H9 (cell line): ENCODE measurements at regions not wholly inside any gene's neighbourhood (a gene's known extent, or its start where the extent isn't known, plus 50 kb on each side); places are given as distances from the start of the nearest gene placed in this dataset.
A peak's percentile ranks its signal among the peaks of the same experiment; 100 is the strongest.

ENCODE experiments used
- DNase-seq: peaks from one replicate; pipeline ENCODE4 v3.0.0-alpha.2; 2017
- H2AFZ ChIP-seq: one replicate; pipeline ENCODE4 v1.6.1; 2013; ENCODE audit warnings: mild to moderate bottlenecking, low read length, control low read depth, moderate library complexity
- H2AK5ac ChIP-seq: 2 replicates; pipeline ENCODE4 v1.6.1; 2013; ENCODE audit warnings: low read length, control low read depth, mixed read lengths; ENCODE audit not compliant: insufficient read length
- H2BK120ac ChIP-seq: one replicate; pipeline ENCODE4 v1.6.1; 2013; ENCODE audit warnings: low read depth, mild to moderate bottlenecking, low read length, control low read depth, inconsistent platforms; ENCODE audit not compliant: poor library complexity, severe bottlenecking
- H2BK12ac ChIP-seq: 2 replicates; pipeline ENCODE4 v1.6.1; 2013; ENCODE audit warnings: low read length, control low read depth, mixed read lengths, low read depth; ENCODE audit not compliant: insufficient read length
- H2BK15ac ChIP-seq: 2 replicates; pipeline ENCODE4 v1.6.1; 2013; ENCODE audit warnings: low read depth, low read length, control low read depth
- H2BK20ac ChIP-seq: one replicate; pipeline ENCODE4 v1.6.1; 2013; ENCODE audit warnings: low read depth, mild to moderate bottlenecking, low read length, control low read depth, inconsistent platforms; ENCODE audit not compliant: poor library complexity, severe bottlenecking
- H2BK5ac ChIP-seq: 2 replicates; pipeline ENCODE4 v1.6.1; 2013; ENCODE audit warnings: low read length, control low read depth, mixed read lengths; ENCODE audit not compliant: insufficient read length
- H3K14ac ChIP-seq: 2 replicates; pipeline ENCODE4 v1.6.1; 2013; ENCODE audit warnings: low read length, control low read depth; ENCODE audit not compliant: insufficient read depth
- H3K18ac ChIP-seq: 2 replicates; pipeline ENCODE4 v1.6.1; 2013; ENCODE audit warnings: low read depth, mild to moderate bottlenecking, mixed read lengths, low read length, control low read depth; ENCODE audit not compliant: insufficient read length
- H3K23ac ChIP-seq: 2 replicates; pipeline ENCODE4 v1.6.1; 2013; ENCODE audit warnings: low read length, control low read depth, mixed read lengths, low read depth; ENCODE audit not compliant: insufficient read length
- H3K23me2 ChIP-seq: 2 replicates; pipeline ENCODE4 v1.6.1; 2013; ENCODE audit warnings: low read depth, mild to moderate bottlenecking, mixed read lengths, low read length, control low read depth; ENCODE audit not compliant: insufficient read length, poor library complexity, severe bottlenecking
- H3K27ac ChIP-seq: 2 replicates; pipeline ENCODE4 v1.5.1; 2013; ENCODE audit warnings: low read length, control low read depth, mixed read lengths, low read depth; ENCODE audit not compliant: insufficient read length
- H3K27me3 ChIP-seq: 2 replicates; pipeline ENCODE4 v1.6.1; 2013; ENCODE audit warnings: low read length, control low read depth, inconsistent platforms; ENCODE audit not compliant: insufficient read depth
- H3K4ac ChIP-seq: 2 replicates; pipeline ENCODE4 v1.6.1; 2013; ENCODE audit warnings: low read depth, mild to moderate bottlenecking, control low read depth, inconsistent platforms, low read length, moderate library complexity
- H3K4me1 ChIP-seq: 2 replicates; pipeline ENCODE4 v1.6.1; 2013; ENCODE audit warnings: low read length, control low read depth, inconsistent platforms; ENCODE audit not compliant: insufficient read depth
- H3K4me2 ChIP-seq: 2 replicates; pipeline ENCODE4 v1.6.1; 2013; ENCODE audit warnings: low read length, control low read depth, mixed read lengths; ENCODE audit not compliant: insufficient read length, insufficient read depth
- H3K56ac ChIP-seq: 2 replicates; pipeline ENCODE4 v1.6.1; 2013; ENCODE audit warnings: low read depth, mild to moderate bottlenecking, mixed read lengths, low read length, control low read depth; ENCODE audit not compliant: insufficient read length
- H3K79me1 ChIP-seq: 2 replicates; pipeline ENCODE4 v1.6.1; 2013; ENCODE audit warnings: low read depth, mild to moderate bottlenecking, moderate library complexity, low read length, control low read depth, inconsistent platforms; ENCODE audit not compliant: insufficient read depth, poor library complexity, severe bottlenecking
- H3K79me2 ChIP-seq: 2 replicates; pipeline ENCODE4 v1.6.1; 2013; ENCODE audit warnings: low read length, control low read depth, inconsistent platforms; ENCODE audit not compliant: insufficient read depth
- H3K9ac ChIP-seq: 2 replicates; pipeline ENCODE4 v1.6.1; 2013; ENCODE audit warnings: low read length, control low read depth, mixed read lengths; ENCODE audit not compliant: insufficient read length; ENCODE audit errors: extremely low read depth
- H3K9me3 ChIP-seq: one replicate; pipeline ENCODE4 v1.6.1; 2013; ENCODE audit warnings: low read depth, low read length, inconsistent platforms; ENCODE audit not compliant: control insufficient read depth
- H3T11ph ChIP-seq: one replicate; pipeline ENCODE4 v1.6.1; 2013; ENCODE audit warnings: mild to moderate bottlenecking, low read length, control low read depth, inconsistent platforms
- H4K20me1 ChIP-seq: one replicate; pipeline ENCODE4 v1.6.1; 2013; ENCODE audit not compliant: control insufficient read depth, insufficient read length, insufficient read depth
- H4K5ac ChIP-seq: 2 replicates; pipeline ENCODE4 v1.6.1; 2013; ENCODE audit warnings: low read depth, mild to moderate bottlenecking, mixed read lengths, low read length, control low read depth; ENCODE audit not compliant: insufficient read length
- H4K8ac ChIP-seq: replicated peaks from 2 replicates; pipeline ENCODE4 v1.6.1; 2013; ENCODE audit warnings: low read length, control low read depth, mixed read lengths, low read depth; ENCODE audit not compliant: insufficient read length
- H4K91ac ChIP-seq: 2 replicates; pipeline ENCODE4 v1.6.1; 2013; ENCODE audit warnings: low read depth, mild to moderate bottlenecking, moderate library complexity, mixed read lengths, low read length, control low read depth; ENCODE audit not compliant: insufficient read length
- H3K27ac Mint-ChIP-seq, 3 experiments: 2 replicates in 2 of 3; 3 replicates in 1 of 3; pipeline ENCODE4 v1.8.0; 2020 to 2021; ENCODE audit warnings: mixed read lengths in 3 of 3, mild to moderate bottlenecking in 1 of 3, moderate library complexity in 1 of 3
- H3K27me3 Mint-ChIP-seq: 2 replicates; pipeline ENCODE4 v1.8.0; 2021; ENCODE audit warnings: low read depth, mild to moderate bottlenecking, moderate library complexity, mixed read lengths
- H3K36me3 Mint-ChIP-seq, 3 experiments: 2 replicates in 2 of 3; 3 replicates in 1 of 3; pipeline ENCODE4 v1.8.0; 2020 to 2021; ENCODE audit warnings: low read depth in 3 of 3, mixed read lengths in 3 of 3; ENCODE audit not compliant: insufficient read depth in 1 of 3
- H3K4me1 Mint-ChIP-seq, 2 experiments: 2 replicates each; pipeline ENCODE4 v1.8.0; 2020; ENCODE audit warnings: mixed read lengths in 2 of 2
- H3K4me3 Mint-ChIP-seq, 2 experiments: 2 replicates in 1 of 2; 3 replicates in 1 of 2; pipeline ENCODE4 v1.8.0; 2020 to 2021; ENCODE audit warnings: mild to moderate bottlenecking in 2 of 2, mixed read lengths in 2 of 2, moderate library complexity in 1 of 2
- H3K9me3 Mint-ChIP-seq, 2 experiments: 2 replicates in 1 of 2; 3 replicates in 1 of 2; pipeline ENCODE4 v1.8.0; 2020; ENCODE audit warnings: mild to moderate bottlenecking in 2 of 2, mixed read lengths in 2 of 2, moderate library complexity in 1 of 2
- CTCF ChIP-seq: fragments of 200-600 bp; sonication (generic); conservative IDR thresholded peaks from 3 replicates; pipeline ENCODE4 v1.8.0; 2021; ENCODE audit warnings: antibody characterized with exemption, mild to moderate bottlenecking
- WGBS: extraction: QIAGEN DNeasy Blood & Tissue Kit; methylation state at CpG from one replicate; pipeline ENCODE4 v1.1.7; 2013; ENCODE audit warnings: missing lambda C conversion rate, low lambda C conversion rate, mixed read lengths; ENCODE audit not compliant: insufficient read length; ENCODE audit errors: extremely low coverage; 5-methylcytosine and 5-hydroxymethylcytosine counted together

GRCh38 chr16:76157629-76158028, 119.6 kb upstream of the CNTNAP4 start:
- H3K79me1 ChIP-seq = no peaks in the 10 kb centered on the region
- H3K4me2 ChIP-seq = no peak overlapping the region
- no peak overlapping the region for H2AFZ ChIP-seq
- no peak overlapping the region for H2BK12ac ChIP-seq
- no peak overlapping the region for H3K18ac ChIP-seq
- Mint-ChIP-seq H3K4me3 (no peak overlapping the region), H3K36me3 (no peaks in the 10 kb centered on the region), H3K4me1 (peaks cover 0 to 2% of the 10 kb centered on the region in 2 experiments; a peak in 1 of 4 replicates), H3K27ac (peak overlapping the region in 1 of 3 experiments; percentile 9; a peak in 1 of 7 replicates), H3K9me3 (no peaks in the 10 kb centered on the region), H3K27me3 (peaks cover 6% of the 10 kb centered on the region)
- no peak overlapping the region for H3K4ac ChIP-seq
- no peak overlapping the region for H2BK15ac ChIP-seq
- H3K9me3 ChIP-seq = no peaks in the 10 kb centered on the region
- no peak overlapping the region for H2BK120ac ChIP-seq
- no peak overlapping the region for H3K14ac ChIP-seq
- no peak overlapping the region for H3K27ac ChIP-seq
- H2AK5ac ChIP-seq = no peak overlapping the region
- H3K23me2 ChIP-seq = no peaks in the 10 kb centered on the region
- no peaks in the 10 kb centered on the region for H4K20me1 ChIP-seq
- no peak overlapping the region for H3K9ac ChIP-seq
- peak; percentile 32 for DNase-seq
- no peaks in the 10 kb centered on the region for H3K4me1 ChIP-seq
- H3K79me2 ChIP-seq = no peaks in the 10 kb centered on the region
- H2BK5ac ChIP-seq = no peak overlapping the region
- no peak overlapping the region for H3T11ph ChIP-seq
- TF ChIP-seq CTCF = peak; percentile 58
- H4K5ac ChIP-seq = no peak overlapping the region
- H4K91ac ChIP-seq = no peak overlapping the region
- no peak overlapping the region for H3K56ac ChIP-seq
- H3K27me3 ChIP-seq = no peaks in the 10 kb centered on the region
- H3K23ac ChIP-seq = no peak overlapping the region
- H2BK20ac ChIP-seq = no peak overlapping the region
- H4K8ac ChIP-seq = no peak overlapping the region
- no CpG with 5 or more reads among the region's 5 CpGs for WGBS
